GM23248 (cell line): ENCODE measurements at regions not wholly inside any gene's neighbourhood (a gene's known extent, or its start where the extent isn't known, plus 50 kb on each side); places are given as distances from the start of the nearest gene placed in this dataset.

Experiments used
- DNase-seq: peaks from one replicate; pipeline ENCODE4 v3.0.0-alpha.2; 2015
- H2AFZ ChIP-seq: fragments of 200-600 bp; sonication (generic); 2 replicates; pipeline ENCODE4 v1.6.1; 2016; ENCODE audit warnings: antibody characterized with exemption
- H3F3A ChIP-seq: fragments of 200-600 bp; sonication (generic); 2 replicates; pipeline ENCODE4 v1.6.1; 2016; ENCODE audit warnings: mild to moderate bottlenecking, antibody characterized with exemption, mixed run types; ENCODE audit not compliant: insufficient read depth
- H3K27ac ChIP-seq: fragments of 200-600 bp; sonication (generic); 2 replicates; pipeline ENCODE4 v1.5.1; 2016; ENCODE audit warnings: mild to moderate bottlenecking
- H3K27me3 ChIP-seq: fragments of 200-600 bp; sonication (generic); replicated peaks from 2 replicates; pipeline ENCODE4 v1.6.1; 2016; ENCODE audit warnings: mild to moderate bottlenecking; ENCODE audit not compliant: insufficient read depth
- H3K36me3 ChIP-seq: fragments of 200-600 bp; sonication (generic); 2 replicates; pipeline ENCODE4 v1.6.1; 2016; ENCODE audit warnings: low read depth, mild to moderate bottlenecking
- H3K4me1 ChIP-seq: fragments of 200-600 bp; sonication (generic); 2 replicates; pipeline ENCODE4 v1.6.1; 2016; ENCODE audit warnings: mild to moderate bottlenecking; ENCODE audit not compliant: insufficient read depth
- H3K4me2 ChIP-seq: fragments of 200-600 bp; sonication (generic); one replicate; pipeline ENCODE4 v1.6.1; 2016; ENCODE audit warnings: mild to moderate bottlenecking; ENCODE audit not compliant: unreplicated experiment
- H3K4me3 ChIP-seq: fragments of 200-600 bp; sonication (generic); 2 replicates; pipeline ENCODE4 v1.5.1; 2016; ENCODE audit warnings: mild to moderate bottlenecking
- H3K79me2 ChIP-seq: fragments of 200-600 bp; sonication (generic); 2 replicates; pipeline ENCODE4 v1.6.1; 2016; ENCODE audit warnings: mild to moderate bottlenecking; ENCODE audit not compliant: insufficient read depth
- H3K9ac ChIP-seq: fragments of 200-600 bp; sonication (generic); 2 replicates; pipeline ENCODE4 v1.6.1; 2016; ENCODE audit warnings: mild to moderate bottlenecking
- H3K9me2 ChIP-seq: fragments of 200-600 bp; sonication (generic); 2 replicates; pipeline ENCODE4 v1.6.1; 2016; ENCODE audit warnings: mixed run types, mild to moderate bottlenecking, moderate library complexity; ENCODE audit not compliant: insufficient read depth
- H3K9me3 ChIP-seq: fragments of 200-600 bp; sonication (generic); one replicate; pipeline ENCODE4 v1.6.1; 2017; ENCODE audit warnings: low read depth
- H4K20me1 ChIP-seq: fragments of 200-600 bp; sonication (generic); 2 replicates; pipeline ENCODE4 v1.6.0; 2016; ENCODE audit not compliant: insufficient read depth
- EZH2 ChIP-seq: fragments of 200-600 bp; sonication (generic); IDR thresholded peaks from 2 replicates; pipeline ENCODE4 v1.6.1; 2018; ENCODE audit warnings: antibody characterized with exemption, mild to moderate bottlenecking; ENCODE audit not compliant: insufficient read depth, poor library complexity, severe bottlenecking
- EZH2phosphoT487 ChIP-seq: fragments of 200-600 bp; sonication (generic); IDR thresholded peaks from 2 replicates; pipeline ENCODE4 v1.6.1; 2018; ENCODE audit warnings: antibody characterized with exemption, moderate library complexity, mild to moderate bottlenecking, low read depth; ENCODE audit not compliant: insufficient read depth
- WGBS, 2 experiments: methylation state at CpG; one replicate each; pipeline ENCODE4 v1.1.6; 2015 to 2017; ENCODE audit warnings: low lambda C conversion rate in 2 of 2, low coverage in 1 of 2; ENCODE audit errors: missing lambda C conversion rate in 2 of 2; 5-methylcytosine and 5-hydroxymethylcytosine counted together
- in situ Hi-C: fragments of 300-500 bp; cut with MboI; formaldehyde crosslinking; loops from 2 replicates; pipeline ENCODE4 v1.15.0; 2020

DNA sequence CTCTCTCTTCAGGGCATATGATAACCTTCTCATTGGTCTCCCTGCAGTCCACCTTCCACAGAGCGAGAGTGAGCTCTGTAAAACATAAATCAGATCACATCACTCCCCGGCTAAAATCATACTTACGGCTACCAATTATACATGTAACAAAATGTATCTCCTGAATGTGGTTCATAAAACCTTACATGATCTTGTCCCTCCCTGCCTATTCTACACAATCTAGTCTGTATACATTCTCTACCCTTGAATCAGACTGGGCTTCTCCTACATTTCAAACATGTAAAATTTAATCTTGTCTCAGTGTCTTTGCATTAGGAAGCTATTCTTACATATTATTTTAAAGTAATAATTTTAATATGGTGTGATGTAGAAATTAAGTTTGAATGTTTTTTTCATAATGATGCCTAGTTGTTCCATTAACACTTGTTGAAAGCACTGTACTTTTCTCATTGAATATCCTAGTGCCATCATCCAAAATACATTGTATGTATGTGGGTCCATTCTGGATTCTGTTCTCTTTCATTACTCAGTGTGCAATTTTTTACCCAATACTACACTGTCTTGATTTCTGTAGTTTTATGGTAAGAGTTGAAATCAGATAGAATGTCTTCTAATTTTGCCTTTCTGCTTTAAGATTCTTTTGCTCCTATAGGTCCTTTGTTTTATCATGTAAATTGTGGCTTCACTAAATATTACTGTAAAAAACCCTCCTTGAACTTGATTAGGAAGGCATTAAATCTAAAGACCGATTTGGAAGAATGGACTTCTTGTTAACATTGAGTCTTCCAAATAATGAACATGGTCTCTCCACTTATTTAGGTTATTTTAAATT lies 403.3 kb upstream of the EPHA7 start:
- DNase-seq, result no peak
- H3K9me2 ChIP-seq, result no peaks in the 10 kb centered on the region
- H3K4me3 ChIP-seq, result no peak overlapping the region
- no peak overlapping the region for H2AFZ ChIP-seq
- H3F3A ChIP-seq, result no peaks in the 10 kb centered on the region
- no peaks in the 10 kb centered on the region for H3K27me3 ChIP-seq
- no peak overlapping the region for H3K4me2 ChIP-seq
- no peaks in the 10 kb centered on the region for H3K36me3 ChIP-seq
- WGBS, 2 experiments, result 38 to 43% methylated on average over 4 of the region's 4 CpGs
- H4K20me1 ChIP-seq, result no peaks in the 10 kb centered on the region
- no peaks in the 10 kb centered on the region for H3K4me1 ChIP-seq
- no peak overlapping the region for H3K9ac ChIP-seq
- H3K27ac ChIP-seq, result no peak overlapping the region
- TF ChIP-seq EZH2, result no peak
- TF ChIP-seq EZH2phosphoT487, result no peak
- in situ Hi-C loops, result no loop called here
- H3K9me3 ChIP-seq, result no peaks in the 10 kb centered on the region
- H3K79me2 ChIP-seq, result no peaks in the 10 kb centered on the region

DNA sequence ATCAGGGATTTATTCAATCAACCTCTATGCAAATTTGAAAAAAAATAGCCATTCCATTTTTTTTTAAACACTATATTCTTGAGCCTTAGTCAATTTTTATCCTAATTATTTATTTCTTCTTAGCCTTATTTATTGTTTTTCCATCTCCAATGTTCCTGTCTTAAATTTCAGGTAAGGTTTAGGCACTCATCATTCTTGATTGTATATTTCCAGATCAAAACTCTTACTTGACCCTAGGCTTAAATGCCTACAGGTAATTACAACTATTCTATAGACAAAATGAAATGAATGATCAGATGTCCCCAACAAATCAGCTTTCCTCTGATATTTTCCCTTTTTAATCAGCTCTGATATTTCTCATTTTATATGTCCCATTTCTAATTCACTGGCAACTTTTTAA lies 402.6 kb upstream of the EPHA7 start:
- no peak overlapping the region for H3K4me2 ChIP-seq
- no peak overlapping the region for H3K4me3 ChIP-seq
- no peaks in the 10 kb centered on the region for H3K9me2 ChIP-seq
- no peaks in the 10 kb centered on the region for H3K27me3 ChIP-seq
- no peak overlapping the region for H3K9ac ChIP-seq
- H2AFZ ChIP-seq, result no peak overlapping the region
- no peaks in the 10 kb centered on the region for H3K79me2 ChIP-seq
- no peaks in the 10 kb centered on the region for H3K9me3 ChIP-seq
- no peaks in the 10 kb centered on the region for H4K20me1 ChIP-seq
- H3F3A ChIP-seq, result no peaks in the 10 kb centered on the region
- H3K36me3 ChIP-seq, result no peaks in the 10 kb centered on the region
- no peak overlapping the region for H3K27ac ChIP-seq
- TF ChIP-seq EZH2phosphoT487 (no peak), EZH2 (no peak)
- no peak for DNase-seq
- in situ Hi-C loops, result no loop called here
- no peaks in the 10 kb centered on the region for H3K4me1 ChIP-seq

DNA sequence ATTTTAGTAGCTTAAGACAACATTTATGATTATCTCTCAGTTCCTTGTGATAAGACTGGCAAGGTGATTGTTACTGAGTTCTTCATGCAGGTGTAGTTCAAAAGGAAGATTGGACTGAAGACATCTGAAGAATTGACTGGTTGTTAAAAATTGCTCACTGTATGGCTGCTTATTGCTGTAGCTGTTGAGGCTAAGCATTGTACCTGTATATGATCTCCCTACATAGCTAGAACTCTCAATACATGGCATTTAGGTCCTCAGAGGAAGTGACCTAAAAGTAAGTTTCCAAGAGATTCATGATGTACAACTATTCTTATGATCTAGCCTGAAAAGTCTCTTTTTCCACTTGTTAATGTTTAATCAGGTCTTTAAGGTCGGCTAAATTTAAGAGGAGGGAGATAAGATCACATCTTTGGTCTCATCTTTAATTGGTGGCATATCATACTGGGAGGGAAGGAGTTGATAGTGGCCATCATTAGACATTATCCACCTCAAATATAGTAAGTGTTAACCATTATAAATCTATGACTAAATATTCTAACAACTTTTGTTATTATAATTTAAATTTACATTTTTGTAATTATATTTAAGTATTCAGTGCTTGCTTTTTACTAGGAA lies 401.2 kb upstream of the EPHA7 start:
- H3K27me3 ChIP-seq, result no peaks in the 10 kb centered on the region
- no peak overlapping the region for H3K9ac ChIP-seq
- H3K27ac ChIP-seq, result no peak overlapping the region
- WGBS, 2 experiments, result 3 to 5% methylated on average over 1 of the region's 1 CpG
- H3K79me2 ChIP-seq, result no peaks in the 10 kb centered on the region
- no peaks in the 10 kb centered on the region for H3K4me1 ChIP-seq
- no peak for TF ChIP-seq EZH2
- no peak for TF ChIP-seq EZH2phosphoT487
- no peaks in the 10 kb centered on the region for H3K36me3 ChIP-seq
- DNase-seq, result no peak
- H2AFZ ChIP-seq, result no peak overlapping the region
- no peaks in the 10 kb centered on the region for H4K20me1 ChIP-seq
- in situ Hi-C loops, result no loop called here
- no peaks in the 10 kb centered on the region for H3K9me2 ChIP-seq
- H3K4me2 ChIP-seq, result no peak overlapping the region
- H3K4me3 ChIP-seq, result no peak overlapping the region
- H3K9me3 ChIP-seq, result no peaks in the 10 kb centered on the region
- H3F3A ChIP-seq, result no peaks in the 10 kb centered on the region

DNA sequence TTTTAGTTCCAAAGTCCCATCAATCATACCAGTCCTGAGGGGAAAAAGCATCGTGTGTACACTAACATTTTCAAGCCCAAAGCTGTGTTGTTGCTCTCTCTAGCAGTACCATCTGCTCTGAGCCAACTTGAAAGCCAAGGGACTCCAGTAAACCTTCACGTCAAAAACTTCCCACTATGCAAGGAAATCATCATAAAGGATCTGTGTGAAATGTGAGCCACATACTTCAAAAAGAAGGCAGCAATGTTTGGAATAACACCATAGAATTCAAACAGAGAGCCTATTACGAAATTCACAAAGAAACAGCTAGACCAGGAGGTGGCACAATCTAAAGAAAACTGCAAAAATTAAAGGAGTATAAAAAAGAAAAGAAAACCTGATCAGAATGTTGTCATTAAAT lies 399.8 kb upstream of the EPHA7 start:
- Histone ChIP-seq H2AFZ (no peak overlapping the region), H4K20me1 (no peaks in the 10 kb centered on the region), H3K27me3 (no peaks in the 10 kb centered on the region), H3K79me2 (no peaks in the 10 kb centered on the region), H3K27ac (no peak overlapping the region), H3F3A (no peaks in the 10 kb centered on the region), H3K9me3 (no peaks in the 10 kb centered on the region), H3K4me1 (no peaks in the 10 kb centered on the region), H3K4me3 (no peak overlapping the region), H3K4me2 (no peak overlapping the region), H3K9me2 (no peaks in the 10 kb centered on the region), H3K9ac (no peak overlapping the region), H3K36me3 (no peaks in the 10 kb centered on the region)
- TF ChIP-seq EZH2phosphoT487 (no peak), EZH2 (no peak)
- in situ Hi-C loops, result no loop called here
- no peak for DNase-seq
- WGBS, 2 experiments, result 0 to 1% methylated on average over 3 of the region's 3 CpGs

DNA sequence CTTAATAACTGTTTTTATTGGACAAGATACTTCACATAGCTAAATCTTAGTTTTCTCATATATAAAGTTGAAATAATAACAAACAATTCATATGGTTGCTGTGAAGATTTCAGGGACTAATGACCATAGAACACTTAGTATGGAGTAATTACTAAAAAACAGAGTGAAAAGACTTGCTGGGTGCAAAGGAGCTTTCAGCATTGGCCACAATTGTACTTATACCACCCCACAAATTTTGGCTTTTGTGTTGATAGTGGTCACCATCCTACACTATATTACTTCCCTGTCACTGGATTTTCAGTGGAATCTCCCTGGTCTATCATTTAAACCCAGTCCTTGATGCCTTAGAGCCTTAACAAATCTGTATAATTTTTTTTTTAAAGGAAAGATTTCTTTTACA lies 398.6 kb upstream of the EPHA7 start:
- no peak for DNase-seq
- H3K4me3 ChIP-seq, result no peak overlapping the region

More for the DNA sequence above, 398.6 kb upstream of the EPHA7 start:
- H4K20me1 ChIP-seq, result no peaks in the 10 kb centered on the region
- TF ChIP-seq EZH2 (no peak), EZH2phosphoT487 (no peak)
- no peak overlapping the region for H2AFZ ChIP-seq
- in situ Hi-C loops, result no loop called here
- H3K9ac ChIP-seq, result no peak overlapping the region
- H3K36me3 ChIP-seq, result no peaks in the 10 kb centered on the region
- H3K27me3 ChIP-seq, result no peaks in the 10 kb centered on the region
- no peaks in the 10 kb centered on the region for H3K79me2 ChIP-seq
- no peaks in the 10 kb centered on the region for H3K9me3 ChIP-seq
- no peaks in the 10 kb centered on the region for H3K4me1 ChIP-seq
- no peaks in the 10 kb centered on the region for H3F3A ChIP-seq
- no peaks in the 10 kb centered on the region for H3K9me2 ChIP-seq
- no peak overlapping the region for H3K4me2 ChIP-seq
- no peak overlapping the region for H3K27ac ChIP-seq
